ENCODE measurements at regions not wholly inside any gene's neighbourhood (a gene's known extent, or its start where the extent isn't known, plus 50 kb on each side); places are given as distances from the start of the nearest gene placed in this dataset.

DNA sequence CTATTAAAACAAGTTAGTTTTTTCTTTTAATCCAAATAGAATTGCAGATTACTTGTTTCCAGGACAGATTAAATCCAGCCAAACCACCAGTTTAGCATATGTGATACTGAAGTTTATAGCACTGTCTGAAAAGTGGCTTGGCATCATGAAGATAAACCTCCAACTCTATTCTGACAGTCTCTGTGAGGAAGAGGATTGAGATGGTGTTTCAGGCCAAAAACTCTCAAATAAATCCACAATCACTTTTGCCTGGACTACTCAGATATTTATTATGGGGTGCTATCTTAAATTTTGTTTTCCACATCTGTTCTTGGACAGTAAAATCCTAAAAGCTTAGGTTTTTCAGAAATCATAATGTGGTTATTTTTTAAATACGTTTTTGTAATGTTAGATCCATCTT is 161.7 kb upstream of the SEMA3C start:
- no peak overlapping the region for H3K4me3 ChIP-seq (ENCODE audit: low read length)
- DNase-seq (ENCODE audit: low read depth), result no peak
- TF ChIP-seq, protein P1, sequence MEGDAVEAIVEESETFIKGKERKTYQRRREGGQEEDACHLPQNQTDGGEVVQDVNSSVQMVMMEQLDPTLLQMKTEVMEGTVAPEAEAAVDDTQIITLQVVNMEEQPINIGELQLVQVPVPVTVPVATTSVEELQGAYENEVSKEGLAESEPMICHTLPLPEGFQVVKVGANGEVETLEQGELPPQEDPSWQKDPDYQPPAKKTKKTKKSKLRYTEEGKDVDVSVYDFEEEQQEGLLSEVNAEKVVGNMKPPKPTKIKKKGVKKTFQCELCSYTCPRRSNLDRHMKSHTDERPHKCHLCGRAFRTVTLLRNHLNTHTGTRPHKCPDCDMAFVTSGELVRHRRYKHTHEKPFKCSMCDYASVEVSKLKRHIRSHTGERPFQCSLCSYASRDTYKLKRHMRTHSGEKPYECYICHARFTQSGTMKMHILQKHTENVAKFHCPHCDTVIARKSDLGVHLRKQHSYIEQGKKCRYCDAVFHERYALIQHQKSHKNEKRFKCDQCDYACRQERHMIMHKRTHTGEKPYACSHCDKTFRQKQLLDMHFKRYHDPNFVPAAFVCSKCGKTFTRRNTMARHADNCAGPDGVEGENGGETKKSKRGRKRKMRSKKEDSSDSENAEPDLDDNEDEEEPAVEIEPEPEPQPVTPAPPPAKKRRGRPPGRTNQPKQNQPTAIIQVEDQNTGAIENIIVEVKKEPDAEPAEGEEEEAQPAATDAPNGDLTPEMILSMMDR (conservative IDR thresholded peaks at IDR 0.05; ENCODE audit: low read depth, low read length), result no peak

DNA sequence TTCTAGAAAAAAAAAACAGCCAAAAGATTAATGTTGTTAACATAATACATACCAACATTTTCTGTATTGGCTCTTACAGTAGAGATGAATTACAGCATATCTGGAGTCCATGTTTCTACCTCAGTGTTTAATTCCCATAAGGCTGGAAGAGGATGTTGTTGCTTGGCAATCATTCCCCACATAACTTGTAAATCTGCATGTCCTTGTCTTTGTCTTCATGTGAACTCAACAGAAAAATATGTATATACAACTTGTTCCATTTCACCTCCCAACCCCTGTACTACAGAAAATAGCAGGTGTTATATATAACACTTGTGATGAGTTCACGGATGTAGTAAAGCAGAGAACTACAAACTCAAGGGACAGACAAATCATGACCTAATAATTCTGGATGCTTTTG is 160.9 kb upstream of the SEMA3C start:
- H3K4me3 ChIP-seq (ENCODE audit: low read length), result no peak overlapping the region
- TF ChIP-seq, protein P1 (conservative IDR thresholded peaks at IDR 0.05; ENCODE audit: low read depth, low read length), result no peak
- no peak for DNase-seq (ENCODE audit: low read depth)

DNA sequence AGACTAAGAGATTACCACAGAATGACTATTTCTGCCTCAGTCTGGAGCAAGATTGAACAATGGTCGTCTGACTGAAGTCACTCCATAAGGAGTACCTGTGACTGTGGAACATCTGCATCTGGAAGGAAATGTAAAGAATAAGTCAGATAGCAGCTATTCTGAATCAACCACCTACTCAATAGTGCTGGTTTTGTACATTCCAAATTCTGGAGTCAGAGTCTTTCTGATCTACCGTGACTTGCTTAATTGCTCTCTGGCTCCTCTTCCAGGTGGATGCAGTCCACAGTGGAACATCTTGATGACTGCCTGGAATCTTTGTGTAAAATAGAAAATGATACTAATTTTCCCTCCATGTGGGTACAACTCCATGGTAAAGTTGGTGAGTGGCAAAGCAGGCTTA is 156.3 kb upstream of the SEMA3C start:
- DNase-seq (ENCODE audit: low read depth), result no peak
- TF ChIP-seq, protein P1 (conservative IDR thresholded peaks at IDR 0.05; ENCODE audit: low read depth, low read length), result no peak

DNA sequence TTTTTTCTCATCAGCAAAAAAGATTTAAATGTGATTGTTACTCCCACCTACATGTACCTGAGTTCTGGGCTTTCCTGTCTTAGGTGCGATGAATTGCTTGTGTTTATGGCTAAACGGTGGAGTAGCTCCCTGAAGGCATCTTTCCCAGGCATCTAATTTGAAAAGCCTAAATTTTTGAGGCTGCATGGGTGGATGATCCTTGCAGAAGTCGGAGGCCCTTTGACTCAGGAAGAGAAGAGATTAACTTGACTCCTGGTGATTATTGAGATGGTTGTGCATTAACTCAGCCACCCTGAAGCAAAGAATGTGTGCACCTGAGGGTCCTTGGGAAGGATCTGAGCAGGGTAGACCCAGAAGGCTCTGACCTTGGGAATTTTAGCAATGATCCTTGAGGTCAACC is 155.6 kb upstream of the SEMA3C start:
- H3K4me3 ChIP-seq (ENCODE audit: low read length), result no peak overlapping the region
- DNase-seq (ENCODE audit: low read depth), result no peak
- TF ChIP-seq, protein P1 (conservative IDR thresholded peaks at IDR 0.05; ENCODE audit: low read depth, low read length), result no peak

More for the DNA sequence above, 156.3 kb upstream of the SEMA3C start:
- no peak overlapping the region for H3K4me3 ChIP-seq (ENCODE audit: low read length)

DNA sequence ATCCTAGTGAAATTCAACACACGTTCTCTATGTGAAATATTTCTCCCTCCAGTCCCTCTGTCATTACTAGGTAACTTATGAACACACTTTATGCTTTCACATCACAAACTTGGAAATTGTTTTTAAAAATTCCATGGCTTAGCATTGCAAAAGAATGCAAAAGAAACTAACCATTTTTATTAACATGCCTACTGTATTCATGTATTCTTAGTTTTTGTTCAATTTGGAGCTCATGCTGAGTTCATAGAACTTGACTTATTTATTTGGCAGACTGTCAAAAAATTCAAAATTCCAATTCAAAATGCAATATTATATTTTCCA is 155.0 kb upstream of the SEMA3C start:
- no peak for DNase-seq (ENCODE audit: low read depth)
- TF ChIP-seq, protein P1 (conservative IDR thresholded peaks at IDR 0.05; ENCODE audit: low read depth, low read length), result no peak
- no peak overlapping the region for H3K4me3 ChIP-seq (ENCODE audit: low read length)

DNA sequence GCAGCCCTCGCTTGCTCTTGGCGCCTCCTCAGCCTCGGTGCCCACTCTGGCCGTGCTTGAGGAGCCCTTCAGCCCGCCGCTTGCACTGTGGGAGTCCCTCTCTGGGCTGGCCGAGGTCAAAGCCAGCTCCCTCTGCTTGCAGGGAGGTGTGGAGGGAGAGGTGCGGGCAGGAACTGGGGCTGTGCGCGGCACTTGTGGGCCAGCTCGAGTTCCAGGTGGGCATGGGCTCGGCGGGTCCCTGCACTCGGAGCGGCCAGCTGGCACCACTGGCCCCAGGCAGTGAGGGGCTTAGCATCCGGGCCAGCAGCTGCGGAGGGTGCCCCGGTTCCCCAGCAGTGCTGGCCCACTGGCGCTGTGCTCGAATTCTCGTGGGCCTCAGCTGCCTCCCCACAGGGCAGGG is 152.1 kb upstream of the SEMA3C start:
- no peak overlapping the region for H3K4me3 ChIP-seq (ENCODE audit: low read length)
- DNase-seq (ENCODE audit: low read depth), result no peak
- TF ChIP-seq, protein P1 (conservative IDR thresholded peaks at IDR 0.05; ENCODE audit: low read depth, low read length), result no peak

DNA sequence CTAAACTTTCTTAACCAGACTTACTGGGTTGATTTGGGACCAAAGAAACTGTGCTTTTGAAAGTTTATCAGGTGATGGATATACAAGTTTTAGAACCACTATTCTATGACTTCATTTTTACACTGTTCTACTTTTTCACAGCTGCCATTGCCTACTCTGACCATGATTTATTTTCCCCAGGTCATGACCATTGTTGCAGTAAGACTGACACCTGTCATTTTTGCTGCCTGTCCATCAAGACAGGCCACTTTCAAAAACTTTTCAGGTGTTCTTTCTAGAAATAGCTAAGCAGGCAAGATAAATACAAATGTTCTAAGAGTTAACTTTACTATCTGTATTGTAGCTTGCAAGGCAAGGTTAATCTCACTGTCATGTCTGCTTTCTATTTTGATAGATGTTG is 147.9 kb upstream of the SEMA3C start:
- H3K4me3 ChIP-seq (ENCODE audit: low read length), result no peak overlapping the region
- DNase-seq (ENCODE audit: low read depth), result no peak
- TF ChIP-seq, protein P1 (conservative IDR thresholded peaks at IDR 0.05; ENCODE audit: low read depth, low read length), result no peak

All from retinal pigment epithelial cell (primary cell).